Adrenal gland (tissue), 9 donors: ENCODE measurements at regions not wholly inside any gene's neighbourhood (a gene's known extent, or its start where the extent isn't known, plus 50 kb on each side); places are given as distances from the start of the nearest gene placed in this dataset.

Experiments
- DNase-seq, 7 donors: peaks; one replicate each; pipeline ENCODE4 v3.0.0-alpha.2; 2019 to 2020
- H3K27ac ChIP-seq, 5 donors: fragments of 200-600 bp; sonication (generic) in 4 of 5; 1 replicate in 3 of 5; 2 replicates in 2 of 5; pipeline versions ENCODE4 v1.5.1 to v1.8.0; 2016 to 2020; ENCODE audit warnings: mild to moderate bottlenecking in 1 of 5
- H3K27me3 ChIP-seq: fragments of 200-600 bp; 2 replicates; pipeline ENCODE4 v1.8.0; 2021
- H3K36me3 ChIP-seq, 2 donors: fragments of 200-600 bp; replicated peaks in 1 of 2; 1 replicate in 1 of 2; 2 replicates in 1 of 2; pipeline versions ENCODE4 v1.5.1 to v1.8.0; 2018 to 2022
- H3K4me1 ChIP-seq, 2 donors: fragments of 200-600 bp; replicated peaks in 1 of 2; 1 replicate in 1 of 2; 2 replicates in 1 of 2; pipeline versions ENCODE4 v1.5.1 to v1.8.0; 2018 to 2021
- H3K4me3 ChIP-seq, 4 donors: fragments of 200-600 bp; sonication (generic) in 3 of 4; one replicate each; pipeline ENCODE4 v1.5.1; 2016 to 2018
- H3K9me3 ChIP-seq, 3 donors: fragments of 200-600 bp; sonication (generic) in 1 of 3; replicated peaks in 1 of 3; 1 replicate in 2 of 3; 2 replicates in 1 of 3; pipeline versions ENCODE4 v1.5.1 to v1.8.0; 2016 to 2021
- CTCF ChIP-seq, 6 experiments: fragments of 450-650 bp in 4 of 6; fragments of 200-600 bp in 2 of 6; sonication (generic) in 1 of 6; IDR thresholded peaks; 1 replicate in 5 of 6; 2 replicates in 1 of 6; pipeline versions ENCODE4 v1.5.1 to v1.8.0; 2016 to 2021; ENCODE audit warnings: antibody characterized with exemption in 6 of 6, mild to moderate bottlenecking in 2 of 6, moderate library complexity in 1 of 6
- POLR2A ChIP-seq, 2 donors: fragments of 450-650 bp; IDR thresholded peaks; one replicate each; pipeline ENCODE4 v1.6.1; 2017; ENCODE audit warnings: antibody characterized with exemption in 2 of 2, mild to moderate bottlenecking in 2 of 2, moderate library complexity in 1 of 2
- WGBS, 4 donors: extraction: QIAGEN DNeasy Blood & Tissue Kit in 2 of 4; methylation state at CpG; one replicate each; pipeline versions ENCODE4 v1.1.5 to v1.1.7; 2013 to 2017; 5-methylcytosine and 5-hydroxymethylcytosine counted together
- intact Hi-C, 2 donors: fragments of 100-400 bp; cut with DNase I; formaldehyde crosslinking; loops; one replicate each; pipeline versions ENCODE4 v1.14.1 to v1.15.0; 2022 to 2023
- donor health status: healthy with polysubstance abuse.
- donor health status: Bipolar disorder and iron deficiency.
- donor health status: DM: yes; HTN: yes; CAD: no.
- donor health status: DM: no; HTN: no; CAD: no.
- donor health status: DM: no; HTN: no; CAD: no.

- H3K4me3 ChIP-seq = no peak overlapping the region
- H3K27me3 ChIP-seq = no peaks in the 10 kb centered on the region
- WGBS, 4 donors = 84 to 89% (median 85%) methylated on average over 2 of the region's 2 CpGs
- no peaks in the 10 kb centered on the region for H3K4me1 ChIP-seq
- no peaks in the 10 kb centered on the region for H3K9me3 ChIP-seq
- no peaks in the 10 kb centered on the region for H3K36me3 ChIP-seq
- no peak overlapping the region for H3K27ac ChIP-seq
- intact Hi-C loops = no loop called here
- DNase-seq = no peak
- TF ChIP-seq CTCF (IDR thresholded peaks at IDR 0.05) (no peak), POLR2A (IDR thresholded peaks at IDR 0.05) (no peak)
Measured at GRCh38 chr2:81852651-81853050, 1548.1 kb upstream of the LRRTM1 start.

GRCh38 chr2:81839780-81840179 lies 1535.2 kb upstream of the LRRTM1 start:
- 28 to 69% (median 45%) methylated on average over 2 of the region's 2 CpGs for WGBS, 4 donors
- TF ChIP-seq POLR2A (IDR thresholded peaks at IDR 0.05) (no peak), CTCF (IDR thresholded peaks at IDR 0.05) (no peak)
- H3K4me3 ChIP-seq = no peak overlapping the region
- no peaks in the 10 kb centered on the region for H3K27me3 ChIP-seq
- H3K36me3 ChIP-seq = no peaks in the 10 kb centered on the region
- no peaks in the 10 kb centered on the region for H3K9me3 ChIP-seq
- no peak overlapping the region for H3K27ac ChIP-seq
- no peak for DNase-seq
- intact Hi-C loops = no loop called here
- H3K4me1 ChIP-seq = no peaks in the 10 kb centered on the region

- 61 to 76% (median 66%) methylated on average over 2 of the region's 2 CpGs for WGBS, 4 donors
Measured at GRCh38 chr2:81835321-81836000, 1530.9 kb upstream of the LRRTM1 start.

GRCh38 chr2:81786811-81787210 lies 1482.3 kb upstream of the LRRTM1 start:
- Histone ChIP-seq H3K36me3 (no peaks in the 10 kb centered on the region), H3K4me3 (no peak overlapping the region), H3K4me1 (no peaks in the 10 kb centered on the region), H3K27me3 (no peaks in the 10 kb centered on the region), H3K27ac (no peak overlapping the region), H3K9me3 (no peaks in the 10 kb centered on the region)
- no peak for DNase-seq
- no peak for TF ChIP-seq POLR2A (IDR thresholded peaks at IDR 0.05)
- intact Hi-C loops = no loop called here
- 75 to 84% (median 77%) methylated on average over 3 of the region's 3 CpGs for WGBS, 4 donors

More at GRCh38 chr2:81835321-81836000, 1530.9 kb upstream of the LRRTM1 start:
- Histone ChIP-seq H3K27ac (no peak overlapping the region), H3K9me3 (peaks cover 0 to 4% (median 0%) of the 10 kb centered on the region in 3 donors), H3K4me3 (no peak overlapping the region), H3K27me3 (no peaks in the 10 kb centered on the region), H3K36me3 (no peaks in the 10 kb centered on the region), H3K4me1 (no peaks in the 10 kb centered on the region)
- TF ChIP-seq CTCF (IDR thresholded peaks at IDR 0.05) (no peak), POLR2A (IDR thresholded peaks at IDR 0.05) (no peak)
- intact Hi-C loops = no loop called here
- no peak for DNase-seq
